Smooth muscle cell (in vitro differentiated cells): ENCODE measurements at regions not wholly inside any gene's neighbourhood (a gene's known extent, or its start where the extent isn't known, plus 50 kb on each side); places are given as distances from the start of the nearest gene placed in this dataset.

Experiments used
- DNase-seq: peaks from one replicate; lab custom pipeline; 2025; ENCODE audit not compliant: unreplicated experiment; lab: John Stamatoyannopoulos, UW
- H2AFZ ChIP-seq: fragments of 200-600 bp; sonication (generic); 2 replicates; pipeline ENCODE4 v1.6.0; 2016; ENCODE audit warnings: antibody characterized with exemption, low read depth, mild to moderate bottlenecking
- H3F3A ChIP-seq: fragments of 200-600 bp; sonication (generic); 2 replicates; pipeline ENCODE4 v1.6.0; 2017; ENCODE audit warnings: antibody characterized with exemption, low read depth
- H3K27ac ChIP-seq: fragments of 200-600 bp; sonication (generic); 2 replicates; pipeline ENCODE4 v1.5.1; 2016; ENCODE audit warnings: low read depth, mild to moderate bottlenecking
- H3K27me3 ChIP-seq: fragments of 200-600 bp; sonication (generic); 2 replicates; pipeline ENCODE4 v1.6.1; 2016; ENCODE audit warnings: low read depth, mild to moderate bottlenecking
- H3K36me3 ChIP-seq: fragments of 200-600 bp; sonication (generic); 2 replicates; pipeline ENCODE4 v1.5.1; 2016; ENCODE audit warnings: low read depth
- H3K4me1 ChIP-seq: fragments of 200-600 bp; sonication (generic); 2 replicates; pipeline ENCODE4 v1.5.1; 2016; ENCODE audit warnings: low read depth
- H3K4me2 ChIP-seq: fragments of 200-600 bp; sonication (generic); 2 replicates; pipeline ENCODE4 v1.6.0; 2016; ENCODE audit warnings: mild to moderate bottlenecking
- H3K4me3 ChIP-seq: fragments of 200-600 bp; sonication (generic); 2 replicates; pipeline ENCODE4 v1.5.1; 2016; ENCODE audit warnings: mild to moderate bottlenecking
- H3K79me2 ChIP-seq: fragments of 200-600 bp; sonication (generic); 2 replicates; pipeline ENCODE4 v1.6.0; 2016; ENCODE audit warnings: low read depth, mild to moderate bottlenecking
- H3K9ac ChIP-seq: fragments of 200-600 bp; sonication (generic); 2 replicates; pipeline ENCODE4 v1.6.0; 2016; ENCODE audit warnings: low read depth
- H3K9me3 ChIP-seq: fragments of 200-600 bp; sonication (generic); replicated peaks from 2 replicates; pipeline ENCODE4 v1.5.1; 2016; ENCODE audit warnings: low read depth
- H4K20me1 ChIP-seq: fragments of 200-600 bp; sonication (generic); 2 replicates; pipeline ENCODE4 v1.6.0; 2016; ENCODE audit warnings: low read depth
- CTCF ChIP-seq: fragments of 200-600 bp; sonication (generic); IDR thresholded peaks from 2 replicates; pipeline ENCODE4 v1.5.1; 2017; ENCODE audit warnings: borderline replicate concordance, mild to moderate bottlenecking, antibody characterized with exemption; ENCODE audit not compliant: insufficient read depth, poor library complexity, severe bottlenecking
- WGBS: methylation state at CpG from one replicate; pipeline ENCODE4 v1.1.7; 2016; ENCODE audit warnings: low lambda C conversion rate; 5-methylcytosine and 5-hydroxymethylcytosine counted together

DNA sequence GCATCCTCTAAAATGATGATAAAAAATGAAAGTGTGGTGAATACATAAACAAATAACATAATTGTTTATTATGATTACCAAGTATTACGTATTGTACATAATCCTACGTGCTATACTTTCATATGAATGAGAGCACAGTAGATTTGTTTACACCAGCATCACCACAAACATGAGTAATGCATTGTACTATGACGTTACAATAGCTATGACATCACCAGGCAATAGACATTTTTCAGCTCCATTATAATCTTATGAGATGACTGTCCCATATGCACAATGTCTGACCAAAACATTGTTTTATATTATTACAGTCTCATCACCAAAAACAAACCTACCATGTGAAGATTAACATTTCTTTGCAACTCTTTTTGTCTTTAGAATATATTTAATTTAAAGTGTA is 225.7 kb upstream of the TENT5A start:
- Histone ChIP-seq H3F3A (no peaks in the 10 kb centered on the region), H3K36me3 (peaks cover 3% of the 10 kb centered on the region), H3K27ac (no peak overlapping the region), H3K9me3 (peaks cover 28% of the 10 kb centered on the region), H3K4me1 (no peaks in the 10 kb centered on the region), H3K4me3 (no peak overlapping the region), H3K27me3 (no peaks in the 10 kb centered on the region), H4K20me1 (no peaks in the 10 kb centered on the region), H3K9ac (no peak overlapping the region), H2AFZ (no peak overlapping the region), H3K79me2 (no peaks in the 10 kb centered on the region), H3K4me2 (no peak overlapping the region)
- WGBS, result 90% methylated on average over 3 of the region's 3 CpGs
- TF ChIP-seq CTCF, result no peak
- DNase-seq, result no peak

DNA sequence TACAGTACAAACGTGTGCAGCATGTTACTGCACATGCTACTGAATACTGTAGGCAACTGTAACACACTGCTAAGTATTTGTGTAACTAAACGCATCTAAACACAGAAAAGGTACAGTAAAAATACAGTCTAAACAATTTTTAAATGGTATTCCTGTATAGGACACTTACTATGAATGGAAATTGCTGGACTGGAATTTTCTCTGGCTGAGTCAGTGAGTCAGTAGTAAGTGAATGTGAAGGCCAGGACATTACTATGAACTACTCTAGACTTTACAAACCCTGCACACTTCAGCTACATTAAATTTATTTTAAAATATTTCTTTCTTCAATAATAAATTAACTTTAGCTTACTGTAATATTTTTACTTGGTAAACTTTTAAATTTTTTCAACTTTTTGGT is 225.0 kb upstream of the TENT5A start:
- Histone ChIP-seq H3K4me2 (no peak overlapping the region), H3K79me2 (no peaks in the 10 kb centered on the region), H3K4me3 (no peak overlapping the region), H3K36me3 (peaks cover 3% of the 10 kb centered on the region), H3K4me1 (no peaks in the 10 kb centered on the region), H3F3A (no peaks in the 10 kb centered on the region), H3K27me3 (no peaks in the 10 kb centered on the region), H4K20me1 (no peaks in the 10 kb centered on the region), H3K27ac (peak overlapping the region; percentile 37), H2AFZ (no peak overlapping the region), H3K9ac (no peak overlapping the region), H3K9me3 (peaks cover 28% of the 10 kb centered on the region)
- no peak for DNase-seq
- TF ChIP-seq CTCF, result no peak
- 87% methylated on average over 2 of the region's 2 CpGs for WGBS

GRCh38 chr6:81969814-81970213 is 217.3 kb upstream of the TENT5A start:
- H3K9me3 ChIP-seq, result peaks cover 7% of the 10 kb centered on the region
- 79% methylated on average over 16 of the region's 16 CpGs for WGBS
- H4K20me1 ChIP-seq, result no peaks in the 10 kb centered on the region
- no peak for TF ChIP-seq CTCF
- no peak overlapping the region for H3K9ac ChIP-seq
- H3K27ac ChIP-seq, result no peak overlapping the region
- no peaks in the 10 kb centered on the region for H3K4me1 ChIP-seq
- H2AFZ ChIP-seq, result no peak overlapping the region
- no peaks in the 10 kb centered on the region for H3K27me3 ChIP-seq
- no peaks in the 10 kb centered on the region for H3F3A ChIP-seq
- H3K79me2 ChIP-seq, result no peaks in the 10 kb centered on the region
- H3K4me3 ChIP-seq, result no peak overlapping the region
- no peaks in the 10 kb centered on the region for H3K36me3 ChIP-seq
- no peak overlapping the region for H3K4me2 ChIP-seq
- DNase-seq, result no peak

DNA sequence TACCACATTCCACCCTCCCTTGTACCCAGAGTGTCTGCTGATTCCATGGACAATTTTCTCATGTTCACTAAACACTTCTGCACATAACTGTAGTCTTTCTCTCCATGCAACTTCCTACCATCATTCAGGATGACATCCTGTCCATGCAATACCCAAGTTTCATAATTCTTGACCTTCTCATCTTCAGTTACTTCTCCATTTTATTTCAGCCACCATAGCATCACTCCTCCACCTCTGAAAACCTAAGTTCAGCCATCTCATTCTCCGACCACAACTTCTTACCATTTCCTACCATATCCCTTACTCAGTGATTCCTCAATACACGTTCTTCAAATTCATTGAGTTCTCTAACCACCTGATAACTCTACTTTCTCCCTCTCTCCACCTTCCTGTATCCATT is 216.5 kb upstream of the TENT5A start:
- Histone ChIP-seq H3K4me3 (no peak overlapping the region), H4K20me1 (no peaks in the 10 kb centered on the region), H2AFZ (no peak overlapping the region), H3K27me3 (no peaks in the 10 kb centered on the region), H3K4me2 (no peak overlapping the region), H3K9ac (no peak overlapping the region), H3K4me1 (no peaks in the 10 kb centered on the region), H3K9me3 (peaks cover 5% of the 10 kb centered on the region), H3K36me3 (no peaks in the 10 kb centered on the region), H3K79me2 (no peaks in the 10 kb centered on the region), H3K27ac (no peak overlapping the region), H3F3A (no peaks in the 10 kb centered on the region)
- WGBS, result 97% methylated on average over 2 of the region's 2 CpGs
- no peak for TF ChIP-seq CTCF
- no peak for DNase-seq
